ENCODE measurements at regions not wholly inside any gene's neighbourhood (a gene's known extent, or its start where the extent isn't known, plus 50 kb on each side); places are given as distances from the start of the nearest gene placed in this dataset.

DNA sequence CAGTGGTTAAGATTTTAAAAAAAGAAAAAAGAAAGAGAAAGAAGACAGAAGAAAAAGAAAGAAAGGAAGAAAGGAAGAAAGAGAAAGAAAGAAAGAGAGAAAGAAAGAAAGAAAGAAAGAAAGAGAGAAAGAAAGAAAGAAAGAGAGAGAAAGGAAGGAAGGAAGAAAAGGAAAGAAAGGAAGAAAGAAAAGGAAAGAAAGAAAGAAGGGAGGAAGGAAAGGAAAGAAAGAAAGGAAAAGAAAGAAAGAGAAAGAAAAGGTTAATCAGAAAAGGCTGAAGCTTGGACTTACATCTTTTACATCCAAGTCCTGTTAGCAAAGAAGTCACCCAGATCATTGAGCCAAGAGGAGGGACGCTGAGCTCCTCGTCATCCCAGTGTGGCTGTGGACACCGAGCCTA lies 70.0 kb downstream of the IRX2 start:
- DNase-seq (ENCODE audit: low spot score in 2 of 2): no peak
- Histone ChIP-seq H3K27ac (no peak overlapping the region), H3K9me3 (peaks cover 0 to 10% (median 0%) of the 10 kb centered on the region in 4 donors), H3K36me3 (no peaks in the 10 kb centered on the region), H3K4me1 (no peaks in the 10 kb centered on the region), H3K27me3 (no peaks in the 10 kb centered on the region), H3K4me3 (no peak overlapping the region)
- TF ChIP-seq POLR2A (IDR thresholded peaks at IDR 0.05) (no peak), CTCF (IDR thresholded peaks at IDR 0.05) (no peak), EP300 (IDR thresholded peaks at IDR 0.05) (no peak)
- WGBS, 2 donors: 75 to 84% methylated on average over 3 of the region's 3 CpGs

DNA sequence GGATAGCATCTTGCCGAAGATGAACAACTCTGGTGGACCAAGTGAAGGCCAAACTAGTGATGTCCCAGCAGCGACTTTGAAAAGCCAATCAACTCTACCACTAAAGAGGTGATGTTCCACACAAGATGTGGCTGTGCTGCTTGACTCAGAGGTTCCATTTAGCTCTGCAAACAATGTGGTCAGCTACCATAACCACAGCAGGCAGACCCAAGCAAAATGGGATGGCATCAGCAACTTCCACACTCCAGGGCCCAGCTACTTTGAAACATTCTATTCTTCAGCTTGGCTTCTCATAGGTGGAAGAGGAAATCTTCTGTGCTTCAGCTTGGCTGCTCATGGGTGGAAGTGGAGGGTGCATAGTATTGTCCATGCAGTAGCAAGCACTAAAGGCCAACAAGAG lies 70.5 kb downstream of the IRX2 start:
- no peaks in the 10 kb centered on the region for H3K4me1 ChIP-seq
- TF ChIP-seq EP300 (IDR thresholded peaks at IDR 0.05): no peak
- TF ChIP-seq POLR2A (IDR thresholded peaks at IDR 0.05): no peak
- no peak for TF ChIP-seq CTCF (IDR thresholded peaks at IDR 0.05)
- H3K36me3 ChIP-seq: no peaks in the 10 kb centered on the region
- DNase-seq (ENCODE audit: low spot score in 2 of 2): no peak
- H3K27ac ChIP-seq: no peak overlapping the region
- H3K27me3 ChIP-seq: no peaks in the 10 kb centered on the region
- H3K4me3 ChIP-seq: no peak overlapping the region
- whole genome bisulfite sequencing, 2 donors: 75 to 98% methylated on average over 2 of the region's 2 CpGs
- H3K9me3 ChIP-seq: peaks cover 0 to 14% (median 0%) of the 10 kb centered on the region in 4 donors

- no peak for DNase-seq (ENCODE audit: low spot score in 2 of 2)
- Histone ChIP-seq H3K27me3 (no peaks in the 10 kb centered on the region), H3K27ac (no peak overlapping the region), H3K36me3 (no peaks in the 10 kb centered on the region), H3K4me3 (no peak overlapping the region), H3K4me1 (no peaks in the 10 kb centered on the region), H3K9me3 (peaks cover 0 to 14% (median 0%) of the 10 kb centered on the region in 4 donors)
- TF ChIP-seq EP300 (IDR thresholded peaks at IDR 0.05): no peak
- no peak for TF ChIP-seq CTCF (IDR thresholded peaks at IDR 0.05)
- no peak for TF ChIP-seq POLR2A (IDR thresholded peaks at IDR 0.05)
- WGBS, 2 donors: 80 to 93% methylated on average over 2 of the region's 2 CpGs
Measured at GRCh38 chr5:2677689-2678088, 73.8 kb downstream of the IRX2 start.

DNA sequence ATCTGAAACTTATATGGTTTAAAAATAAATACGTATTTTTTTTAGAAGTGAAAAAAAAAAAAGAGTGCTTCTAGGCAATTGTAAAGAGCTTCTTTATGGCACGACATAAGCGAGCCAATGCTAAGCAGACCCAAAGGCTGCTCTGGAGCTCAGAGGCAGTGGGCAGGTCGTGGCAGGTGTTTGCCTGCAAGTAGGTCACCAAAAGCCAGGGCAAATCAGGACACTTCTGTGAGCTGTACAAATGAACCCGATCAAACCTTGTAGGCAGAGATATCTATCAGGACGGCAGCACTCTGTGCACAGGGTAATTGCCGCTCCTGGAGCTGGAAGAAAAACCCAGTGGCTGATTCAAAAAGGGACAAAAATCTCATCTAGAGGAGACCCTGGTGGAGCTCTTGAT lies 75.9 kb downstream of the IRX2 start:
- H3K9me3 ChIP-seq: peaks cover 0 to 18% (median 0%) of the 10 kb centered on the region in 4 donors
- TF ChIP-seq EP300 (IDR thresholded peaks at IDR 0.05) (no peak), POLR2A (IDR thresholded peaks at IDR 0.05) (no peak), CTCF (IDR thresholded peaks at IDR 0.05) (no peak)
- H3K27ac ChIP-seq: no peak overlapping the region
- DNase-seq (ENCODE audit: low spot score in 2 of 2): no peak
- no peaks in the 10 kb centered on the region for H3K36me3 ChIP-seq
- H3K27me3 ChIP-seq: no peaks in the 10 kb centered on the region
- no peaks in the 10 kb centered on the region for H3K4me1 ChIP-seq
- 77 to 82% methylated on average over 7 of the region's 7 CpGs for WGBS, 2 donors
- H3K4me3 ChIP-seq: no peak overlapping the region

DNA sequence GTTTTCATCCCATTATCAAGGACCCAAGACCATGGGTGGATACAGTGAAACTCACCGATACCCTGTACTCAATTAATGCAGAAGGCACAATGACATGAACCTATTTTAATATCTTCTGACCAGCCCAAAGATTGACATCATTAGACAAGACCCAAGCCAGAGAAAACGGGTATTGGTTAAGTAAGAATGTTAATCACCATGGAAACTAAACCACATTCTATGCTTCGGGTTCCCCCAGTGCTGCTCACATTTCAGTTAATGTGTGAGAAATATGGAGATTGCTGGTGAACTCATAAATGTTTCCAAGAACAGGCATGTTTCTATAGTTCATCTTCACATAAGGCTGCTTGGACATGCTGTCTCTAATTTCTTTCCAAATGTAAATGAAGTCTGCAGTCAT lies 77.0 kb downstream of the IRX2 start:
- H3K27ac ChIP-seq: no peak overlapping the region
- 73 to 81% methylated on average over 3 of the region's 3 CpGs for WGBS, 2 donors
- H3K36me3 ChIP-seq: no peaks in the 10 kb centered on the region
- no peak for DNase-seq (ENCODE audit: low spot score in 2 of 2)
- no peaks in the 10 kb centered on the region for H3K4me1 ChIP-seq
- TF ChIP-seq POLR2A (IDR thresholded peaks at IDR 0.05) (no peak), CTCF (IDR thresholded peaks at IDR 0.05) (no peak), EP300 (IDR thresholded peaks at IDR 0.05) (no peak)
- no peaks in the 10 kb centered on the region for H3K27me3 ChIP-seq
- H3K9me3 ChIP-seq: peaks cover 0 to 18% (median 0%) of the 10 kb centered on the region in 4 donors
- H3K4me3 ChIP-seq: no peak overlapping the region
